GM23338 (cell line): ENCODE measurements at regions not wholly inside any gene's neighbourhood (a gene's known extent, or its start where the extent isn't known, plus 50 kb on each side); places are given as distances from the start of the nearest gene placed in this dataset.

Source experiments
- ATAC-seq: fragments of 200-7000 bp; cut with Tn5 transposase; 3 replicates; pipeline ENCODE4 v1.9.1; 2020
- DNase-seq: peaks from one replicate; pipeline ENCODE4 v3.0.0-alpha.2; 2015; ENCODE audit warnings: low spot score
- H2AFZ ChIP-seq: fragments of 200-600 bp; sonication (generic); 2 replicates; pipeline ENCODE4 v1.8.0; 2016; ENCODE audit warnings: antibody characterized with exemption, mild to moderate bottlenecking, moderate library complexity
- H3F3A ChIP-seq: fragments of 200-600 bp; sonication (generic); replicated peaks from 2 replicates; pipeline ENCODE4 v1.8.0; 2017; ENCODE audit warnings: antibody characterized with exemption, mixed run types, low read depth
- H3K27ac ChIP-seq: fragments of 200-600 bp; sonication (generic); 2 replicates; pipeline ENCODE4 v1.6.1; 2016; ENCODE audit warnings: low read depth
- H3K27me3 ChIP-seq: fragments of 200-600 bp; sonication (generic); 2 replicates; pipeline ENCODE4 v1.8.0; 2016; ENCODE audit warnings: mild to moderate bottlenecking, mixed run types, moderate library complexity; ENCODE audit not compliant: insufficient read depth
- H3K36me3 ChIP-seq: fragments of 200-600 bp; sonication (generic); 2 replicates; pipeline ENCODE4 v1.8.0; 2016; ENCODE audit warnings: mild to moderate bottlenecking; ENCODE audit not compliant: insufficient read depth
- H3K4me1 ChIP-seq: fragments of 200-600 bp; sonication (generic); 2 replicates; pipeline ENCODE4 v1.8.0; 2016; ENCODE audit warnings: mild to moderate bottlenecking, moderate library complexity; ENCODE audit not compliant: insufficient read depth
- H3K4me2 ChIP-seq: fragments of 200-600 bp; sonication (generic); 2 replicates; pipeline ENCODE4 v1.7.1; 2017; ENCODE audit warnings: mixed run types
- H3K4me3 ChIP-seq: fragments of 200-600 bp; sonication (generic); 2 replicates; pipeline ENCODE4 v1.6.1; 2016; ENCODE audit warnings: mixed run types
- H3K79me2 ChIP-seq: fragments of 200-600 bp; sonication (generic); replicated peaks from 2 replicates; pipeline ENCODE4 v1.8.0; 2017; ENCODE audit warnings: mild to moderate bottlenecking; ENCODE audit not compliant: insufficient read depth
- H3K9me2 ChIP-seq: fragments of 200-600 bp; sonication (generic); 2 replicates; pipeline ENCODE4 v1.8.0; 2017; ENCODE audit not compliant: insufficient read depth
- H4K20me1 ChIP-seq: fragments of 200-600 bp; sonication (generic); replicated peaks from 2 replicates; pipeline ENCODE4 v1.8.0; 2017; ENCODE audit warnings: mild to moderate bottlenecking; ENCODE audit not compliant: insufficient read depth
- H3K27ac Mint-ChIP-seq: 2 replicates; pipeline ENCODE4 v1.8.0; 2020; ENCODE audit warnings: inconsistent platforms, mild to moderate bottlenecking, moderate library complexity, mixed read lengths
- H3K27me3 Mint-ChIP-seq: 3 replicates; pipeline ENCODE4 v1.8.0; 2022; ENCODE audit warnings: low read depth, mild to moderate bottlenecking, moderate library complexity, mixed read lengths, inconsistent platforms; ENCODE audit not compliant: insufficient read depth, poor library complexity
- H3K36me3 Mint-ChIP-seq: 3 replicates; pipeline ENCODE4 v1.8.0; 2021; ENCODE audit warnings: low read depth, mild to moderate bottlenecking, inconsistent platforms, moderate library complexity, mixed read lengths
- H3K4me1 Mint-ChIP-seq: 3 replicates; pipeline ENCODE4 v1.8.0; 2020; ENCODE audit warnings: mild to moderate bottlenecking, inconsistent platforms, mixed read lengths
- H3K4me3 Mint-ChIP-seq: 3 replicates; pipeline ENCODE4 v1.8.0; 2021; ENCODE audit warnings: moderate library complexity, mild to moderate bottlenecking, inconsistent platforms, mixed read lengths
- H3K9me3 Mint-ChIP-seq: 3 replicates; pipeline ENCODE4 v1.8.0; 2020; ENCODE audit warnings: moderate library complexity, mild to moderate bottlenecking, inconsistent platforms, mixed read lengths
- CREB1 ChIP-seq: fragments of 250-450 bp; sonication (Bioruptor Pico); IDR thresholded peaks from 2 replicates; pipeline ENCODE4 v1.5.0; 2020; ENCODE audit warnings: low read depth, mild to moderate bottlenecking, moderate library complexity
- EZH2 ChIP-seq: fragments of 200-600 bp; sonication (generic); IDR thresholded peaks from one replicate; pipeline ENCODE4 v1.8.0; 2017; ENCODE audit warnings: antibody characterized with exemption, mild to moderate bottlenecking, low read depth; ENCODE audit not compliant: unreplicated experiment
- JUNB ChIP-seq: IDR thresholded peaks from one replicate; pipeline ENCODE4 v1.6.1; 2016; ENCODE audit warnings: antibody characterized with exemption; ENCODE audit not compliant: unreplicated experiment
- NANOG ChIP-seq: IDR thresholded peaks from 2 replicates; pipeline ENCODE4 v1.6.1; 2016; ENCODE audit warnings: antibody characterized with exemption, borderline replicate concordance
- POLR2AphosphoS5 ChIP-seq: IDR thresholded peaks from 2 replicates; pipeline ENCODE4 v1.6.1; 2016; ENCODE audit warnings: antibody characterized with exemption, low read depth
- ZNF114 ChIP-seq: fragments of 250-450 bp; sonication (Bioruptor Pico); IDR thresholded peaks from 2 replicates; pipeline ENCODE4 v1.5.0; 2020; ENCODE audit warnings: mild to moderate bottlenecking, moderate library complexity
- TF ChIP-seq, protein P1 (sequence below): fragments of 250-450 bp; sonication (Bioruptor Pico); IDR thresholded peaks from 2 replicates; pipeline ENCODE4 v1.5.0; 2020; ENCODE audit warnings: mild to moderate bottlenecking, moderate library complexity
- TF ChIP-seq, protein P2 (sequence below): IDR thresholded peaks from one replicate; pipeline ENCODE4 v1.6.1; 2018; ENCODE audit warnings: antibody characterized with exemption; ENCODE audit not compliant: unreplicated experiment
- TF ChIP-seq, protein P3 (sequence below), 2 experiments: fragments of 200-600 bp in 1 of 2; sonication (generic) in 1 of 2; conservative IDR thresholded peaks; 2 replicates each; pipeline versions ENCODE4 v1.5.1 to v1.6.1; 2016 to 2017; ENCODE audit warnings: antibody characterized with exemption in 2 of 2, low read depth in 2 of 2, mild to moderate bottlenecking in 2 of 2, moderate library complexity in 1 of 2
- TF ChIP-seq, protein P4 (sequence below): IDR thresholded peaks from 2 replicates; pipeline ENCODE4 v1.6.1; 2016; ENCODE audit warnings: antibody characterized with exemption

DNA sequence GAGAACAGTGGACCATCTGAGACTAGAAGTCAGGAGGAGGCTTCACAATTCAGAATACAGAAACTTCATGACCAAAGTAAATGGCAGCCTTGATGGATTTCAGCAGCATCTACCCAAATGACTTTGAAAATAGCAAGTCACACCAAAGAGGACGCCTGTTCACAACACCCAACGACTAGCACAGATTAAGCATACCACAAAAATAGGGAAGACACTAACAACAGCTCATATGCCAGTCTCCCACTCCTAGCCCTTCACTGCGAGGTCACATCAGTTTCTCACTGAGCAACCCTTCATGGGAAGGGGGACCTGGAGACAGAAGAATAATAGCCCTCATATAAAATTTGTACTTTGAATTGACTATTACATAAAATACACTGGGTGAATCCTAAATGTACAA is 228.4 kb upstream of the SLC39A10 start (continued):
- TF ChIP-seq, protein P1, sequence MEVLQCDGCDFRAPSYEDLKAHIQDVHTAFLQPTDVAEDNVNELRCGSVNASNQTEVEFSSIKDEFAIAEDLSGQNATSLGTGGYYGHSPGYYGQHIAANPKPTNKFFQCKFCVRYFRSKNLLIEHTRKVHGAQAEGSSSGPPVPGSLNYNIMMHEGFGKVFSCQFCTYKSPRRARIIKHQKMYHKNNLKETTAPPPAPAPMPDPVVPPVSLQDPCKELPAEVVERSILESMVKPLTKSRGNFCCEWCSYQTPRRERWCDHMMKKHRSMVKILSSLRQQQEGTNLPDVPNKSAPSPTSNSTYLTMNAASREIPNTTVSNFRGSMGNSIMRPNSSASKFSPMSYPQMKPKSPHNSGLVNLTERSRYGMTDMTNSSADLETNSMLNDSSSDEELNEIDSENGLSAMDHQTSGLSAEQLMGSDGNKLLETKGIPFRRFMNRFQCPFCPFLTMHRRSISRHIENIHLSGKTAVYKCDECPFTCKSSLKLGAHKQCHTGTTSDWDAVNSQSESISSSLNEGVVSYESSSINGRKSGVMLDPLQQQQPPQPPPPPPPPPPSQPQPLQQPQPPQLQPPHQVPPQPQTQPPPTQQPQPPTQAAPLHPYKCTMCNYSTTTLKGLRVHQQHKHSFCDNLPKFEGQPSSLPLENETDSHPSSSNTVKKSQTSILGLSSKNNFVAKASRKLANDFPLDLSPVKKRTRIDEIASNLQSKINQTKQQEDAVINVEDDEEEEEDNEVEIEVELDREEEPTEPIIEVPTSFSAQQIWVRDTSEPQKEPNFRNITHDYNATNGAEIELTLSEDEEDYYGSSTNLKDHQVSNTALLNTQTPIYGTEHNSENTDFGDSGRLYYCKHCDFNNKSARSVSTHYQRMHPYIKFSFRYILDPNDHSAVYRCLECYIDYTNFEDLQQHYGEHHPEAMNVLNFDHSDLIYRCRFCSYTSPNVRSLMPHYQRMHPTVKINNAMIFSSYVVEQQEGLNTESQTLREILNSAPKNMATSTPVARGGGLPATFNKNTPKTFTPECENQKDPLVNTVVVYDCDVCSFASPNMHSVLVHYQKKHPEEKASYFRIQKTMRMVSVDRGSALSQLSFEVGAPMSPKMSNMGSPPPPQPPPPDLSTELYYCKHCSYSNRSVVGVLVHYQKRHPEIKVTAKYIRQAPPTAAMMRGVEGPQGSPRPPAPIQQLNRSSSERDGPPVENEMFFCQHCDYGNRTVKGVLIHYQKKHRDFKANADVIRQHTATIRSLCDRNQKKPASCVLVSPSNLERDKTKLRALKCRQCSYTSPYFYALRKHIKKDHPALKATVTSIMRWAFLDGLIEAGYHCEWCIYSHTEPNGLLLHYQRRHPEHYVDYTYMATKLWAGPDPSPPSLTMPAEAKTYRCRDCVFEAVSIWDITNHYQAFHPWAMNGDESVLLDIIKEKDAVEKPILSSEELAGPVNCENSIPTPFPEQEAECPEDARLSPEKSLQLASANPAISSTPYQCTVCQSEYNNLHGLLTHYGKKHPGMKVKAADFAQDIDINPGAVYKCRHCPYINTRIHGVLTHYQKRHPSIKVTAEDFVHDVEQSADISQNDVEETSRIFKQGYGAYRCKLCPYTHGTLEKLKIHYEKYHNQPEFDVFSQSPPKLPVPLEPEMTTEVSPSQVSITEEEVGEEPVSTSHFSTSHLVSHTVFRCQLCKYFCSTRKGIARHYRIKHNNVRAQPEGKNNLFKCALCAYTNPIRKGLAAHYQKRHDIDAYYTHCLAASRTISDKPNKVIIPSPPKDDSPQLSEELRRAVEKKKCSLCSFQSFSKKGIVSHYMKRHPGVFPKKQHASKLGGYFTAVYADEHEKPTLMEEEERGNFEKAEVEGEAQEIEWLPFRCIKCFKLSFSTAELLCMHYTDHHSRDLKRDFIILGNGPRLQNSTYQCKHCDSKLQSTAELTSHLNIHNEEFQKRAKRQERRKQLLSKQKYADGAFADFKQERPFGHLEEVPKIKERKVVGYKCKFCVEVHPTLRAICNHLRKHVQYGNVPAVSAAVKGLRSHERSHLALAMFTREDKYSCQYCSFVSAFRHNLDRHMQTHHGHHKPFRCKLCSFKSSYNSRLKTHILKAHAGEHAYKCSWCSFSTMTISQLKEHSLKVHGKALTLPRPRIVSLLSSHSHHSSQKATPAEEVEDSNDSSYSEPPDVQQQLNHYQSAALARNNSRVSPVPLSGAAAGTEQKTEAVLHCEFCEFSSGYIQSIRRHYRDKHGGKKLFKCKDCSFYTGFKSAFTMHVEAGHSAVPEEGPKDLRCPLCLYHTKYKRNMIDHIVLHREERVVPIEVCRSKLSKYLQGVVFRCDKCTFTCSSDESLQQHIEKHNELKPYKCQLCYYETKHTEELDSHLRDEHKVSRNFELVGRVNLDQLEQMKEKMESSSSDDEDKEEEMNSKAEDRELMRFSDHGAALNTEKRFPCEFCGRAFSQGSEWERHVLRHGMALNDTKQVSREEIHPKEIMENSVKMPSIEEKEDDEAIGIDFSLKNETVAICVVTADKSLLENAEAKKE = no peak
- no peak for TF ChIP-seq CREB1 (CRISPR knock-in tag)
- no peak for TF ChIP-seq JUNB
- TF ChIP-seq NANOG = no peak
- TF ChIP-seq, protein P2, sequence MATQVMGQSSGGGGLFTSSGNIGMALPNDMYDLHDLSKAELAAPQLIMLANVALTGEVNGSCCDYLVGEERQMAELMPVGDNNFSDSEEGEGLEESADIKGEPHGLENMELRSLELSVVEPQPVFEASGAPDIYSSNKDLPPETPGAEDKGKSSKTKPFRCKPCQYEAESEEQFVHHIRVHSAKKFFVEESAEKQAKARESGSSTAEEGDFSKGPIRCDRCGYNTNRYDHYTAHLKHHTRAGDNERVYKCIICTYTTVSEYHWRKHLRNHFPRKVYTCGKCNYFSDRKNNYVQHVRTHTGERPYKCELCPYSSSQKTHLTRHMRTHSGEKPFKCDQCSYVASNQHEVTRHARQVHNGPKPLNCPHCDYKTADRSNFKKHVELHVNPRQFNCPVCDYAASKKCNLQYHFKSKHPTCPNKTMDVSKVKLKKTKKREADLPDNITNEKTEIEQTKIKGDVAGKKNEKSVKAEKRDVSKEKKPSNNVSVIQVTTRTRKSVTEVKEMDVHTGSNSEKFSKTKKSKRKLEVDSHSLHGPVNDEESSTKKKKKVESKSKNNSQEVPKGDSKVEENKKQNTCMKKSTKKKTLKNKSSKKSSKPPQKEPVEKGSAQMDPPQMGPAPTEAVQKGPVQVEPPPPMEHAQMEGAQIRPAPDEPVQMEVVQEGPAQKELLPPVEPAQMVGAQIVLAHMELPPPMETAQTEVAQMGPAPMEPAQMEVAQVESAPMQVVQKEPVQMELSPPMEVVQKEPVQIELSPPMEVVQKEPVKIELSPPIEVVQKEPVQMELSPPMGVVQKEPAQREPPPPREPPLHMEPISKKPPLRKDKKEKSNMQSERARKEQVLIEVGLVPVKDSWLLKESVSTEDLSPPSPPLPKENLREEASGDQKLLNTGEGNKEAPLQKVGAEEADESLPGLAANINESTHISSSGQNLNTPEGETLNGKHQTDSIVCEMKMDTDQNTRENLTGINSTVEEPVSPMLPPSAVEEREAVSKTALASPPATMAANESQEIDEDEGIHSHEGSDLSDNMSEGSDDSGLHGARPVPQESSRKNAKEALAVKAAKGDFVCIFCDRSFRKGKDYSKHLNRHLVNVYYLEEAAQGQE = no peak
- TF ChIP-seq ZNF114 = no peak
- TF ChIP-seq POLR2AphosphoS5 = no peak

DNA sequence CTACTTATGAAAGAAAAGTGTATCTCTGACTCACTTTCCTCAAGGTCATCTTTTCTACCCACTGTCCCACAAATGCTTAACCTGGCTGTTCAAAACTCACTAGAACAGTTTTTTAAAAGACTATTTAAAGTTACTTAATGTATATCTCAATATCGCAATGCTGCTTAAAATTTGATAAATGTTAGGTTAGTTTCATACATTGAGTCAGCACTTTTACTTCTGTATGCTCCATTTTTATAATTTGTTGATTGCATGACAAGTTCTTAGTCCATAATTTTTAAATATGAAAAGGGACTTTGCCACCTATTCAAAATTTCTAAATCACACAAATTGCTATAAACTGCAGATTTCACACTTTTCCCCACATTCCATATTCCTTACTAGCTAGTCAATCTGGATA is 231.7 kb upstream of the SLC39A10 start:
- H3K9me2 ChIP-seq = no peaks in the 10 kb centered on the region
- TF ChIP-seq, protein P3, sequence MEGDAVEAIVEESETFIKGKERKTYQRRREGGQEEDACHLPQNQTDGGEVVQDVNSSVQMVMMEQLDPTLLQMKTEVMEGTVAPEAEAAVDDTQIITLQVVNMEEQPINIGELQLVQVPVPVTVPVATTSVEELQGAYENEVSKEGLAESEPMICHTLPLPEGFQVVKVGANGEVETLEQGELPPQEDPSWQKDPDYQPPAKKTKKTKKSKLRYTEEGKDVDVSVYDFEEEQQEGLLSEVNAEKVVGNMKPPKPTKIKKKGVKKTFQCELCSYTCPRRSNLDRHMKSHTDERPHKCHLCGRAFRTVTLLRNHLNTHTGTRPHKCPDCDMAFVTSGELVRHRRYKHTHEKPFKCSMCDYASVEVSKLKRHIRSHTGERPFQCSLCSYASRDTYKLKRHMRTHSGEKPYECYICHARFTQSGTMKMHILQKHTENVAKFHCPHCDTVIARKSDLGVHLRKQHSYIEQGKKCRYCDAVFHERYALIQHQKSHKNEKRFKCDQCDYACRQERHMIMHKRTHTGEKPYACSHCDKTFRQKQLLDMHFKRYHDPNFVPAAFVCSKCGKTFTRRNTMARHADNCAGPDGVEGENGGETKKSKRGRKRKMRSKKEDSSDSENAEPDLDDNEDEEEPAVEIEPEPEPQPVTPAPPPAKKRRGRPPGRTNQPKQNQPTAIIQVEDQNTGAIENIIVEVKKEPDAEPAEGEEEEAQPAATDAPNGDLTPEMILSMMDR (conservative IDR thresholded peaks at IDR 0.05; ENCODE audit: low read depth in 2 of 2) = no peak
- TF ChIP-seq, protein P4, sequence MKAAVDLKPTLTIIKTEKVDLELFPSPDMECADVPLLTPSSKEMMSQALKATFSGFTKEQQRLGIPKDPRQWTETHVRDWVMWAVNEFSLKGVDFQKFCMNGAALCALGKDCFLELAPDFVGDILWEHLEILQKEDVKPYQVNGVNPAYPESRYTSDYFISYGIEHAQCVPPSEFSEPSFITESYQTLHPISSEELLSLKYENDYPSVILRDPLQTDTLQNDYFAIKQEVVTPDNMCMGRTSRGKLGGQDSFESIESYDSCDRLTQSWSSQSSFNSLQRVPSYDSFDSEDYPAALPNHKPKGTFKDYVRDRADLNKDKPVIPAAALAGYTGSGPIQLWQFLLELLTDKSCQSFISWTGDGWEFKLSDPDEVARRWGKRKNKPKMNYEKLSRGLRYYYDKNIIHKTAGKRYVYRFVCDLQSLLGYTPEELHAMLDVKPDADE = no peak
- no peak for TF ChIP-seq EZH2
- TF ChIP-seq, protein P2 = no peak

More for the DNA sequence above, 231.7 kb upstream of the SLC39A10 start:
- Histone ChIP-seq H4K20me1 (no peaks in the 10 kb centered on the region), H2AFZ (peak overlapping the region; percentile 67; the same call in 1 of the 2 replicates), H3F3A (no peaks in the 10 kb centered on the region), H3K27ac (no peak overlapping the region), H3K79me2 (no peaks in the 10 kb centered on the region), H3K4me1 (peaks cover 18% of the 10 kb centered on the region), H3K4me2 (no peak overlapping the region), H3K36me3 (no peaks in the 10 kb centered on the region), H3K27me3 (no peaks in the 10 kb centered on the region), H3K4me3 (no peak overlapping the region)
- no peak for ATAC-seq
- peaks cover 8% of the 10 kb centered on the region for H3K4me1 Mint-ChIP-seq
- no peaks in the 10 kb centered on the region for H3K36me3 Mint-ChIP-seq
- H3K27ac Mint-ChIP-seq = no peak overlapping the region
- H3K4me3 Mint-ChIP-seq = no peak overlapping the region
- peaks cover 2% of the 10 kb centered on the region for H3K27me3 Mint-ChIP-seq
- H3K9me3 Mint-ChIP-seq = no peaks in the 10 kb centered on the region
- no peak for DNase-seq
